Suppressor macrophage treated with lipopolysaccharide for 1 hour (primary cell): ENCODE measurements at regions not wholly inside any gene's neighbourhood (a gene's known extent, or its start where the extent isn't known, plus 50 kb on each side); places are given as distances from the start of the nearest gene placed in this dataset.

Source experiments
- DNase-seq, 3 donors: peaks; one replicate each; pipeline ENCODE4 v3.0.0-alpha.2; 2020 to 2022

DNA sequence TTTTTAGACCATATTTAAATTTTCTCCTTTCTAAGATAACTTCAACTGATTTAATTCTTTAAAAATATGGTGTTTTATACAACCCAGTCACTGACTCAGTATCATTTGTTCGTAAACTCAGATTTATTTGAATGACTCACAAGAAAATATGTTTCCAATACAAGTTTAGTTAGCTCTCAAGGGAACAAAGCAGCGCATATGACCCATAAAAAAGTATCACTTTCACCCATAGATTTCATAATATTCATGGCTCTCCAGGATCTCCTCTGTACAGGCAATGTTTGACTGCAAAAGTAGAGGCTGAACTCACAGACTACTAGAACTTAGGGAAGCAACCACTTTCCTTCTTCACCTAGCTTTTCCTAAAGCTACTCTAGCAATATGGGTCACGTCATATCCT, 405.6 kb upstream of the PCDH9 start:
- DNase-seq, result peak in 1 of 3 donors; percentile 3

DNA sequence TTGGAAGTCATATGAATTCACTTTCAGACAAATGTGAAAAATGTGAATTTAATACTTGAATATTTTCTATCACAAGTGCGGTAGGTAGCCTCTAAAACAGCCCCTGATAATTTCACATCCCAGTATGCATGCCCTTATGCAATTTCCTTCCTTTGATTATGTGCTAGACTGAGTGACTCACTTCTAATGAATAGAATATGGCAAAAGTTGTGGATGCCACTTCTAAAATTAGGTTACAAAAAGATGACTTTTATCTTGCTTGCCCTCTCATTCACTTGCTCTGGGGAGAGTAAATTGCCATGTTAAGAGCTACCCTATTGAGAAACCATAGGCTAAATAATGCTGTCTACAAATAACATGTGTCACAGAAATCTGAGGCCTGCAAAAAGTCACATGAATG, 402.5 kb upstream of the PCDH9 start:
- peak; percentile 13 to 66 (median 64) for DNase-seq

DNA sequence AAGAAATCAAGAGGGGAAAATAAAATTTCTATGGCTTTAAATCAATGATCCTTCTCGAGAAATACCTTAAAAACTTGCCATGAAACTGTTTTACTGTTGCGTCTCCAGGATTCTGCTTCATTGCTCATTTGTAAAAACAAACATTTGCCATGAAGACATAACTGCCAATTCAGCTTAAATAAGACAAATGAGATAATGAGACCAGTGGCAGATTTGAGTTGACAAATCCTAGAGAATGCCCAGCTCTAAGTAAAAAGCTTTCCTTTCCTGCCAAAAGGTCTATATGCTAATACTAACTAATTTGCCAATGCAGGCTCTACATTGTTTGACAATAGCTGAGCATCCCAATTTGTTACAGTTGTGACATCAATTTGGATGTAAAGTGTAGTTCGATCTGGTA, 400.5 kb upstream of the PCDH9 start:
- peak in 1 of 3 donors; percentile 13 for DNase-seq

DNA sequence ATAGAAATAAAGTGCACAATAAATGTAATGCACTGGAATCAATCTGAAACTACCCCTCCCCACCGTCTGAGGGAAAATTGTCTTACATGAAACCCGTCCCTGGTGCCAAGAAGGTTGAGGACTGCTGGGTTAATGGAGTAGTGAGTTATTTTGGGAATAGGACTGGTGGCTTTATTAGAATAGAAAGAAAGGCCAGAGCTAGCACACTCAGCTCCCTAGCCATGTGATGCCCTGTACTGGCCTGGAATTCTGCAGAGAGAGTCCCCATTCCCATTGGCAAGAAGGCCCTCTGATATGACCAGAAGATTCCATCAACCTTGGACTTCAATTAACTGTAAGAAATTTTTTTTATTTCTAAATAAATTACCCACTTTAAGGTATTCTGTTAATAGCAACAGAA, 393.5 kb upstream of the PCDH9 start:
- DNase-seq, result no peak

DNA sequence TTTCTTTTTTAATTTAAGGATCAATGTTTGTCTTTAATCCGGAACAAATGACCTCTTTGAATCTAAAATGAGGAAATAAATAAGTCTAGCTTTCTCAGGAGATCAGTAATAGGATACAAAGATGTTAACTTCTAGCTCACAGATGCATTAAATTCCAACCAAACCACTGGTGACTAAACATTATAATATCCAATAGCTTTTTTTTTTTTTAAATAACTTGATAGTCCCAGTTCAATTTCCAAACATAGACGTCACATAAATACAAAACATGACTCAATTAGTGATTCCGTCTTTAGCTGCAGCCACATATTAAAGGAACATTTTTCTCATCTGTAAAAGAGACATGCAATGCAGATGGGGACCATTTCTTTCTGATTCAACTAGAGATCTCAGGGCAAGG, 390.5 kb upstream of the PCDH9 start:
- DNase-seq, result no peak

DNA sequence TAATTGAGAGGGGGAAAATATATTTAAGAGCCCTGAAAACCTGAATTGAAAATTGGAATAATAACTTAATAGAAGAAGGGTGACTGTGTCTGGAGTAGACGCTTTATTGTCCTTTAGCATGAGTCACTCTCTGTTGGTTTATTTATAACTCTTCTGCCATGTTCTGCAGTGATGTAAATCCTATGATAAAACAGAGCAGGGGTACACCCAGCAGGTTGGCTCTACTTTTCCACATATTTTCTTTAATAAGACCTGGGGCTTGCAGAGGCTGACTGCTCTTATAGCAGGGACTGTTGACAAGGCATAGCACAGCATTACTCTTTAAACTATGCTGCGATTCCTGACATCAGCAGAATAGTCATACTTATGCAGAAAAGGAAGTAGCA, 389.9 kb upstream of the PCDH9 start:
- DNase-seq, result peak; percentile 11 to 39 (median 38)

DNA sequence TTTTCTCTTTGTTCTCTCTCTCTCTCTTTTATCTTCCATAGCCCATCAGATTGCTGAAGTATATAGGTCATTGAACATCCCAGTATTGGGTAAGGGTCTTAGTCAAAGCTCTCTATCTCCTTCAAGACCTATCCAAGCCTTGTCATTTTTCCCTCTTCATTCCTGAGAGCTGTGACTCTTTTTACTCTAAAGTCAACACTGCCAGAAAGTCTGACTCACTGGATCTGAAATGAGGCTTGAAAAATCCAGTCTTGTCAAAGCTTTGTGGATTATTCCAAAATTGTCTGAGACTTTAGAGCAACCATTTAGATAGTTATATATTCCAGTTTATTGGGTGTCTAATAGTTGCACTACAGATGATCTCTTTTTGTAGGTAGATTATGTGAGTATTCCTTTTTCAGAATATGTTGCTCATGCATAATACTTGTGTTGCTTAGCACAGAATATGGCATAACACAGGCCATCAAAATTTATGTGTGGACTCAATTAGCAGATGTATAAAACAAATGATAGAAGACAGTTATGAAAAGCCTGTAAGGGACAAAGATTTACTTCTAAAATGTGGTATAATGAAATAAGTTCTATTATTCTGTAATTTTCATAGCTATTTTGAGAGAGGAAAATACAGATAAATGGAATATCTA, 389.3 kb upstream of the PCDH9 start:
- peak in 2 of 3 donors; percentile 13 to 21 for DNase-seq

DNA sequence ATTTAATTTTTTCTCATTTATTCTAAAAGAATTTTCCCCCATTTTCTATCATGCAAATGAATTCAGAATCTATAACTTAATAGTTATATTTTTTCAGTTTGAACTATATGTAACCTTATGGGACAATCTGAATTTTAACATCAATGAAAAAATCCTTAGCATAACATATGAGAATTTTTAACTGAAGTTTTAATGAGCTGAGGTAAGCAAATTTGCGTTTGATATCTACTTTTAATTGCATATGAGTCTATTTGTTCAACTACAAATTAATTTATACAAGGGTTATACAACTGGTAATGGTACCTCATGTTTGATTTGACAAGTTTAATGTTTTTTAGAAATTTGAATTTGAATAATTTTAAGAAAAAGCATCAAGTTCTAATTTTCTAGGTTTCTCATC, 384.4 kb upstream of the PCDH9 start:
- no peak for DNase-seq

DNA sequence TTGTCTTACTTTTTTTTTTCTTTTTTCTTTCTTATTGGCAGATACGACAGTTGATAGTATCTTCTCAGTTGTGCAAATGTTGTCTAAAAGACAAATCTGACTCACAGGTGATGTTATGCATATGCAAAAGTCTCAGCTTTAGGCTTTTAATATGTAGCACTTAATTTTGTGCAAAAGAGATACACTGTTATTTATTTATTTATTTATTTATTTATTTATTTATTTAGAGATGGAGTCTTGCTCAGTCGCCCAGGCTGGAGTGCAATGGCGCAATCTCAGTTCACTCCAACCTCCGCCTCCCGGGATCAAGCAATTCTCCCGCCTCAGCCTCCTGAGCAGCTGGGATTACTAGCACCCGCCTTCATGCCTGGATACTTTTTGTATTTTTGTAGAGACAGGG, 383.9 kb upstream of the PCDH9 start:
- DNase-seq, result no peak

DNA sequence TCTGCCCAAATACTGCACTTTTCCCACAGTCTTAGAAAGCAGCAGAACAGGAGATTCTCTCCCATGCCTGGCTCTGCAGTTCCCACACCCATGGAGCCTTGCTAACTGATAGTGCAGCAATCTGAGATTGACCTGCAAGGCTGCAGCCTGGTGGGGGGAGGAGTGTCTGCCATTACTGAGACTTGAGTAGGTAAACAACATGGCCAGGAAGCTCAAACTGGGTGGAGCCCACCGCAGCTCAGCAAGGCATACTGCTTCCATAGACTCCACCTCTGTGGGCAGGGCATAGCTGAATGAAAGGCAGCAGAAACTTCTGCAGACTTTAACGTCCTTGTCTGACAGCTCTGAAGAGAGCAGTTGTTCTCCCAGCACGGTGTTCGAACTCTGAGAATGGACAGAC, 358.5 kb upstream of the PCDH9 start:
- no peak for DNase-seq

DNA sequence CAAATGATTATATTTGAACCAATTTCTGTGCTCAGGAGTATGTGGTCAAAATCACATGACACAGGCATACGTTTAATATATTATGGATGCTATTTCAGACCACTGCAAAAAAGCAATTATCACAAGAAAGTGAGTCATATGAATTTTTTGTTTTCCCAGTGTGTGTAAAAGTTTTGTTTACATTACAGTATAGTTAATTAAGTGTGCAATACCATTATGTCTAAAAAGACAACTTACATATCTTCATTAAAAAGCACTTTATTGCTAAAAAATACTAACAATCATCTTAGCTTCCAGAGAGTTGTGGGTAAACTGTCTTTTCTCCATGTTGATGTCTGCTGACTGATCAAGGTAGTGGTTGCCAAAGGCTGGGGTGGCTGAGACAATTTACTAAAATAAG, 347.2 kb upstream of the PCDH9 start:
- no peak for DNase-seq

DNA sequence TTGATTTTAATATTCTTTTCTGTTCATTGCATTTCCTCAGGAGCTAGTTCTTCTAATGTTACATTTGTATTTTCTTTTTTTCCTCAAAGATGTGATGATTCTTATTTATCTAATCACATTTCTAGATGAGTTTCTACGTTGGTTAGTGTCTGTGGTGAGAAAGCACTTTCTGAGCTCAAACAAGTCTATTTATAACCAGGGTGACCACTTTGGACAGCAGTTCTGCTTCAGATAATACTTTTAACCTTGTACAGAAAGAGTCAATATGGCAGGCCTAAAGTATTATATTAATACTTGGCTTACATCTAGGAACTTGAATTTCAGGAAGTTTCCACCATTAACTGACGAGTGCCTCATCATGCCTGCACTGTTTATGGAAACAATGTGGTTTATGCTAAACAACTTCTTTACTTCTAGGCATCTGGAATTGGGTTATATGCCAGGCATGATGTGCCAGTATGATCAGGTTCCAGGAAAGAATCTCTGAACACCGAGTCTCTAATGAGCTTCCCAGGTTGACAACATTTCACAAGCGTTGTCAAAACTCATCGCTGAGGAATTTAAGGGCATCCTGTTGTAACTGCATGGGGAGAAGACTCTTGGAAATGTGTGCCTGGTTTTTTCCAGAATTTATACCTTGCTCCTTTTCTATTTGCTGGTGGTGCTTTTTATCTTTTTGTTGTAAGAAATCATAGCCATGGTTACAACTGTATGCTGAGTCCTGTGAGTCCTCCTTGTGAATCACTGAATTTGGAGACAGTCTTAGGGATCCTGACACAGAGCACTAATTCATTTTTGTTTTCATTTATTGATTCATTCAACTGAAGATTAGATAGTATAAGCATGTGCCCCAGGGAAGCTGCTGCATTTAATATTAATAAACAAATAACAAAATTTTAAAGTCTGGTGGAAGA, 344.4 kb upstream of the PCDH9 start:
- DNase-seq, result no peak

DNA sequence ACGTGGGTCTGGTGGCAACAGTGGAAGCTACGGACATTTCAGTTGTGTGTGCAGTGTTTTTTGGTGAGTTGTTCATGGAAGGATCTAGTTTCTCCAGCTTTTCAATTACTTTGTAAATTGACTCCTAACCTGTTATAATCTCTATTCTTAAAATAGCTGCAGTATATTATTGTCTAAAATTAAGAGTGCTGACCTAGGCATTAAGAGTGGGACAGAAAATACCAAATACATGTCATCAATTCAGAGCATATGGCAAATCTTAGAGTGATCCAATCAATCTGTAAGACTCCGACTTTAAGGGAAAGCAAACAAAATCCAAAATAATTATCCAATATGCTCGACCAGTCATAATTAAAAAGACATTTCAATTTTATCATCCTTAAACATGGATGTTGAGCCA, 338.1 kb upstream of the PCDH9 start:
- DNase-seq, result no peak

DNA sequence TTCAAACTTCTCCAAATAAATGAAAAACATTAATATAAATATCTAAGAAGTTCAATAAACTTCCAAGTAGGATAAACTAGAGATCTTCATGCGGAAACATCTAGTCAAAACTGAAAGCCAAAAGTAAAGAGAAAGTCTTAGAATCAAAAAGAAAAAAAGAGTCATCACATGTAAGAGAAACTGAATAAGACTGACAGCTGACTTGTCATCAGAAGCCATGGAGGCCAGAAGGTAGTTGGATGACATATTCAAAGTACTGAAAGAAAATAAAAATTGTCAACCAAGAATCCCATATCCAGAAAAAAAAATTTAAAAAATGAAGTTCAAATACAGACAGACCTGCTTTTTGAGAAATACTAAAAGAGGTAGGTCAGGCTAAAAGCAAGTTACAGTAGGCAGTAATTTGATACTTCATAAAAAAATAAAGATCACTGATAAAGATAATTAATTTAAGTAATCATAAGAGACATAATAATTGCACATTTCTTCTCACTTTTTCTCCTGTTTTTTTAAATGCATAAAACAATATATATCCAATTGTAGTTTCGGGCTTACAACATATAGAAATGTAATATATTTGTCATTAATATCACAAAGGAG, 327.6 kb upstream of the PCDH9 start:
- no peak for DNase-seq

DNA sequence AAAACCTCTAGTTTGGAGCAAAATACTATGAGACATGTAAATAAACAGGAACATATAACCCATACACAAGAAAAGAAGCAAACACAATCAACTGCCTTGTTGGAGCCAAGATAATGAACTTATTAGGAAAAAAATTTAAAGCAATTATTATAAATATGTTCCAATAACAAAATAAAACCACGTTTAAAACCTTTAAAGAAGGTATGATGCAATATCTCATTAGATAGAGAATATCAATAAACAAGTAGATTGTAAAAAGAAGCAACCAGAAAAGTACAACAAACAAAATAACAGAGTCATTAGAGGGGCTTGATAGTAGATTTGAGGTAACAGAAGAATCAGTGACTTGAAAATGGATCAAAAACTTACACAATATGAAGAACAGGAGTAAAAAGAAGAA, 327.0 kb upstream of the PCDH9 start:
- DNase-seq, result no peak

DNA sequence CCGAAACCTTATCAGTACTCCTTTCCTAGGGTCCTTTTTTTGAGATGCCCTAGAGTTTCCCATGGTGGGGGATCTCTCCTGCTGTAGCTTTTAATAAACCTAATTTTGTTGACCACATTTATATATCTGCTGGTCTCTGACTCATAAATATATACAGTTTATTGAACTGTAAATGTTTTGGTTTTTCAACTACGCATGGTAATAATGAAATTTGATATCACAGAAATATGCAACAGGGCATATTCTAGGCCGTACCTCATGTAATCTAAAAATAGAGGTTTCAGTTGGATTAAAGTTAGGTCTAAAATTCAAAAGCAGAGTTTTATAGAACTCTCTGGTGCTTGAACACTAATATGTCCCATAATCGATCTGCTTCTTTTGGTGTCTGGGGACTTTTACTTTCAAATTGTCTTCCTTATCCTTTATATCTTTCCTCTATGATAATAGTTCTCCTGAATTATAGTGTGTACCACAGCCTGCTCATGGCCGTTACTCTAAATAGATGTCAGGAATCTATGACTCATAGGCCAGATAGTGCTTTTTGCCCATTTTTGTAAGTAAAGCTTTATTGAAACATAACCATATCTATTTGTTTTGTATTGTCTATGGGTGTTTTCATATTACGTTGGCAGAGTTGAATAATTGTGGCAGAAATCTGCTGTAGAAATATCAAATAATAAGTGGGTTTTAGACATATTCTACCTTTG, 324.8 kb upstream of the PCDH9 start:
- no peak for DNase-seq

DNA sequence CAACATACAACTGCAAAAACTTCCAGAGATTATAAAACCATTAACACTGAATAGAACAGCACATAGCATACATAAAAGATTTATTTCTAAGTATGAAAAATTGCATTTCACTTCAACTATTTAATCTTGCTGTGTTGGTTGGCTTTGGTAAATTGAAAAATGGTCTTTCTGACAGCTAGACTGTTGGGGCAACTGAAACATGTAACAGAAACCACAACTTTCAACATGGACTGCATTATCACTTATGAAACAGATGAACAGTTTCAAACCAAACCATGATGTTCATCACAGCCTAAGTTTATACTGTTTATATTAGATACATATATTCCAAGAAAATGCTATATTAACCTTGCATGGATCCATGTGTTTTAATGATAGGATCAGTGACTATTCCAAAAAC, 324.1 kb upstream of the PCDH9 start:
- DNase-seq, result no peak

DNA sequence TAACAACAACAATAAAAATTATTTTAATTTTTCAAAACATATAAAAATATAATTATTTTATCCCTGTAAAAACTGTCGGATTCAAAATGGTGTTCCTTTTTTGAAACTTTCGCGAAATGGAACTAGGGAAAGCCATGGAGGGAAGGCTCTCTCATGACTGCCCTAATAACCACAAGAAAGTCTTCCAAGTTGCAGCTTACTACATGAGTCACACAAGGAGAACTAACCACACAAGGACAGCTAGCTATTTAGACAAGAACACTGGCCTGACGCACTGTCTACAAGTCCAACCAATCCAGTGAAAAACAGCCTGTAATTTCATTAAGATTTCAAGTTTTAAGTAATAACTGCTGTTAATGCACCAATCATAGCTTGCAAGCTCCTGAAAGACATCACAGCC, 319.2 kb upstream of the PCDH9 start:
- DNase-seq, result no peak

DNA sequence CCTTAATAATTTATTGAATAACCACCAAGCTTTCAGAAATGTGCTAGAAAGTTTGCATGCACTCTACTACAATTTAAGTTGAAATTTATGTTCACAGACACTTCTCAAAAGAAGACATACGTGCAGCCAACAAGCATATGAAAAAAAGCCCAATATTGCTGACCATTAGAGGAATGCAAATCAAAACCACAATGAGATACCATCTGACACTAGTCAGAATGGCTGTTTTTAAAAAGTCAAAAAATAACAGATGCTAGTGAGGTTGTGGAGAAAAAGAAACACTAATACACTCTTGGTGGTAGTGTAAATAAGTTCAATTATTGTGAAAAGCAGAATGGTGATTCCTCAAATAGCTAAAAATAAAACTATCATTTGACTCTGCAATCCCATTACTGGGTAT, 308.8 kb upstream of the PCDH9 start:
- no peak for DNase-seq

DNA sequence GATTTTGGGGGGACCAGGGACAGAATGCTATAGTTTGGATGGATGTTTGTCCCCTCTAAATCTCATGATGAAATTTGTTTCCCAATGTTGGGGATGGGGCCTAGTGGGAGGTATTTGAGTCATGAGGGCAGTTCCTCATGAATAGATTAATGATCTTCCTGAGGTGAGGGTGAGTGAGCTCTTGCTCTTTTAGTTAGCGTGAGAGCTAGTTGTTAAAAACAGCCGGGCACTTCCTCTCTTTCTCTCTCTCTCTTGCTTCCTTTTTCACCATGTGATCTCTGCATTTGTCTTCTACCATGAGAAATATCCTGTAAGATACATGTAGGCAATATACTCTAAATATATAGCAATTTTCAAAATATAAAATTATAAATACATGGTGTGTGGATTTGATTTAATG, 290.8 kb upstream of the PCDH9 start:
- DNase-seq, result peak; percentile 3 to 35 (median 29)

DNA sequence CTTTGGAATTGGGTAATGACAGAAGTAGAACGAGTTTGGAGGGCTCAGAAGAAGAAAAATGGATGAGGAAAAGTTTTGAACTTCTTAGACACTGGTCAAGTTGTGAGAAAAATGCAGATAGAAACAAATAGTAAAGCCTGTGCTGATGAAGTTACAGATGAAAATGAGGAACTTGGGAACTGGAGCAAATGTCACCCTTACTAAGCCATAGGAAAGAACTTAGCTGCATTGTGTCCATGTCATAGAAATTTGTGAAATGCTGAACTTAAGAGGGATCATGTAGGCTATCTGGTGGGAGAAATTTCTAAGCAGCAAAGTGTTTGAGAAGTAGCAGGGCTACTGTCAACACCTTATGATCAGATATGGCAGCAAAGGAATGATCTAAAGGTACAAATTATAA, 289.2 kb upstream of the PCDH9 start:
- peak; percentile 8 to 30 (median 20) for DNase-seq

DNA sequence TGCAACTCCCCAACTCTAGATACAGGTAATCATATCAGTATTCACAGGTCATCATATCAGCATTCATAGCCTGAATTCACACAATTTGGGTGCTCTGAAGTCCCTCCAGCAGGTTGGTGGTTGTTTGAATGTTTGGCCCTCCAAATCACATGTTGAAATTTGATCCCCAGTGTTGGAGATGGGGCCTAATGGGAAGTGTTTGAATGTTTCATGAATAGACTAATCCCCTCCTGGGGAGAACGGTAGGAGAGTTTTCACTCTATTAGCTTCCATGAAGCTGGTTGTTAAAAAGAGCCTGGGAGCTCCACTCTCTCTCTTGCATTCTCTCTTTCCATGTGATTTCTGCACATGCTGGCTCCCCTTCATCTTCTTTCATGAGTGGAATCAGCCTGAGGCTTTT, 288.6 kb upstream of the PCDH9 start:
- no peak for DNase-seq

DNA sequence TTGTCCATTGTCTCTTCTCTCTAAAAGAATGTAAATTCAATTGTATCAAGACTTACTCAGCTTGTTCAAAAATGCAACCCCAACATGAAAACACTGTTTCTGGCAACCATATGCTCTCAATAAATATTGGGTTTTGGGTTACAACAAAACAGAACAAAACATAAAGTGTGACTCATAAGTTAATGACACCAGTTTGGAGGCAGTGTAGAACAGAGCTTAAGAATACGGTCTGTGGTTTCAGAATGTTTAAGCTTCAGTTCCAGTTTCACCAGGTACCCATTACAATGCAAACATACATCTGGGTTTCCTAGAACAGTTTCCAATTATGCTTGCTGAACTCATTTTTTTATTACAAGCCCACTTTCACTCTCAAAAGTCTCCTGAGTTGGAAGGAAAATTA, 285.8 kb upstream of the PCDH9 start:
- no peak for DNase-seq

DNA sequence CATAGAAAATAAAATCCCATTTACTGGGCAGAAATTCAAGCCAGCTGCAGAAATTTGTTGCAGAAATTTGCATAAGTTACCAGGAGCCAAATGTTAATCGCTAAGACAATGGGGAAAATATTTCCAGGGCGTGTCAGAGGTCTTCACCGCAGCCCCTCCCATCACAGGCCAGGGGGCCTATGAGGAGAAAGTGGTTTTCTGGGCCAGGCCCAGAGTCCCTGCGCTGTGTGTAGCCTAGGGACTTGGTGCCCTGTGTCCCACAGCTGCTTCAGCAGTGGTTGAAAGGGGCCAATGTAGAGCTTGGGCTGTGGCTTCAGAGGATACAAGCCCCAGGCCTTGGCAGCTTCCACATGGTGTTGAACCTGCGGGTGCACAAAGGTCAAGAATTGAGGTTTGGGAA, 278.9 kb upstream of the PCDH9 start:
- no peak for DNase-seq
